LNCAP (cell line): ENCODE measurements at regions not wholly inside any gene's neighbourhood (a gene's known extent, or its start where the extent isn't known, plus 50 kb on each side); places are given as distances from the start of the nearest gene placed in this dataset.

Experiments used
- CTCF ChIP-seq: fragments of 450-650 bp; IDR thresholded peaks from 2 replicates; pipeline ENCODE4 v1.5.1; 2017; ENCODE audit warnings: mild to moderate bottlenecking

- no peak for TF ChIP-seq CTCF
Measured at GRCh38 chr15:69751147-69751546, 298.5 kb downstream of the RPLP1 start.

GRCh38 chr15:69751566-69751965 is 298.9 kb downstream of the RPLP1 start:
- TF ChIP-seq CTCF, result no peak

GRCh38 chr15:69753867-69754266 is 301.2 kb downstream of the RPLP1 start:
- TF ChIP-seq CTCF, result no peak

GRCh38 chr15:69754313-69754712 is 301.7 kb downstream of the RPLP1 start:
- no peak for TF ChIP-seq CTCF

GRCh38 chr15:69755551-69756310 is 303.1 kb downstream of the RPLP1 start:
- TF ChIP-seq CTCF, result no peak

- no peak for TF ChIP-seq CTCF
Measured at GRCh38 chr15:69756440-69756839, 303.8 kb downstream of the RPLP1 start.

- TF ChIP-seq CTCF, result no peak
Measured at GRCh38 chr15:69757186-69757585, 304.6 kb downstream of the RPLP1 start.
